HL-60 (cell line): ENCODE measurements at regions not wholly inside any gene's neighbourhood (a gene's known extent, or its start where the extent isn't known, plus 50 kb on each side); places are given as distances from the start of the nearest gene placed in this dataset.

Experiments used
- DNase-seq, 2 experiments: peaks; one replicate each; pipeline ENCODE4 v3.0.0-alpha.2; 2010 to 2020; ENCODE audit warnings: low read depth in 1 of 2, low spot score in 1 of 2
- H3K27ac ChIP-seq: fragments of 250-450 bp; sonication (Bioruptor Pico); replicated peaks from 2 replicates; pipeline ENCODE4 v1.5.1; 2020; ENCODE audit warnings: mild to moderate bottlenecking, moderate library complexity
- H3K27me3 ChIP-seq: fragments of 250-450 bp; sonication (Bioruptor Pico); 2 replicates; pipeline ENCODE4 v1.5.1; 2021; ENCODE audit warnings: mild to moderate bottlenecking, moderate library complexity; ENCODE audit not compliant: insufficient read depth, poor library complexity, severe bottlenecking
- H3K4me3 ChIP-seq: replicated peaks from 2 replicates; pipeline ENCODE4 v1.5.1; 2011; ENCODE audit warnings: mild to moderate bottlenecking, control low read depth, low read length; ENCODE audit not compliant: insufficient read depth
- CTCF ChIP-seq: IDR thresholded peaks from one replicate; pipeline ENCODE4 v1.5.1; 2011; ENCODE audit warnings: low read length, control low read depth, inconsistent platforms; ENCODE audit not compliant: insufficient read depth
- GABPA ChIP-seq: IDR thresholded peaks from 2 replicates; pipeline ENCODE4 v1.6.1; 2012; ENCODE audit warnings: low read depth
- POLR2AphosphoS5 ChIP-seq: IDR thresholded peaks from 2 replicates; pipeline ENCODE4 v1.6.1; 2012; ENCODE audit warnings: low read depth
- REST ChIP-seq: IDR thresholded peaks from 2 replicates; pipeline ENCODE4 v1.6.1; 2012; ENCODE audit warnings: low read depth; ENCODE audit not compliant: insufficient replicate concordance
- SPI1 ChIP-seq: IDR thresholded peaks from 2 replicates; pipeline ENCODE4 v1.6.1; 2012; ENCODE audit warnings: low read depth, mild to moderate bottlenecking, borderline replicate concordance

GRCh38 chrX:99901091-99901490 is 509.0 kb downstream of the PCDH19 start:
- TF ChIP-seq REST (no peak), POLR2AphosphoS5 (no peak), SPI1 (no peak), CTCF (no peak), GABPA (no peak)

GRCh38 chrX:99887918-99888317 is 522.2 kb downstream of the PCDH19 start:
- no peak overlapping the region for H3K27ac ChIP-seq
- TF ChIP-seq GABPA (no peak), POLR2AphosphoS5 (no peak), REST (no peak), CTCF (no peak), SPI1 (no peak)
- H3K27me3 ChIP-seq, result no peaks in the 10 kb centered on the region
- H3K4me3 ChIP-seq, result no peak overlapping the region
- no peak for DNase-seq

More at GRCh38 chrX:99901091-99901490, 509.0 kb downstream of the PCDH19 start:
- Histone ChIP-seq H3K27me3 (no peaks in the 10 kb centered on the region), H3K27ac (no peak overlapping the region), H3K4me3 (no peak overlapping the region)
- no peak for DNase-seq

GRCh38 chrX:99857455-99857854 is 552.6 kb downstream of the PCDH19 start:
- Histone ChIP-seq H3K27ac (no peak overlapping the region), H3K27me3 (no peaks in the 10 kb centered on the region), H3K4me3 (no peak overlapping the region)
- no peak for DNase-seq
- TF ChIP-seq POLR2AphosphoS5, result no peak
- no peak for TF ChIP-seq SPI1

- Histone ChIP-seq H3K4me3 (no peak overlapping the region), H3K27ac (no peak overlapping the region), H3K27me3 (no peaks in the 10 kb centered on the region)
- TF ChIP-seq CTCF, result no peak
- TF ChIP-seq REST, result no peak
- no peak for TF ChIP-seq POLR2AphosphoS5
- TF ChIP-seq GABPA, result no peak
- no peak for DNase-seq
Measured at GRCh38 chrX:99833821-99834220, 576.3 kb downstream of the PCDH19 start.
